ENCODE measurements at regions not wholly inside any gene's neighbourhood (a gene's known extent, or its start where the extent isn't known, plus 50 kb on each side); places are given as distances from the start of the nearest gene placed in this dataset.

GRCh38 chr15:96538491-96538890 lies 208.0 kb downstream of the NR2F2 start:
- Histone ChIP-seq H3K27me3 (no peaks in the 10 kb centered on the region), H3K4me1 (no peaks in the 10 kb centered on the region), H3K27ac (no peak overlapping the region), H3K36me3 (no peaks in the 10 kb centered on the region), H3K9me3 (no peaks in the 10 kb centered on the region), H3K4me3 (no peak overlapping the region)
- intact Hi-C loops (cut with DNase I; ENCODE audit: low total_unique reads) = no loop called here
- DNase-seq = no peak
- TF ChIP-seq, protein P1, sequence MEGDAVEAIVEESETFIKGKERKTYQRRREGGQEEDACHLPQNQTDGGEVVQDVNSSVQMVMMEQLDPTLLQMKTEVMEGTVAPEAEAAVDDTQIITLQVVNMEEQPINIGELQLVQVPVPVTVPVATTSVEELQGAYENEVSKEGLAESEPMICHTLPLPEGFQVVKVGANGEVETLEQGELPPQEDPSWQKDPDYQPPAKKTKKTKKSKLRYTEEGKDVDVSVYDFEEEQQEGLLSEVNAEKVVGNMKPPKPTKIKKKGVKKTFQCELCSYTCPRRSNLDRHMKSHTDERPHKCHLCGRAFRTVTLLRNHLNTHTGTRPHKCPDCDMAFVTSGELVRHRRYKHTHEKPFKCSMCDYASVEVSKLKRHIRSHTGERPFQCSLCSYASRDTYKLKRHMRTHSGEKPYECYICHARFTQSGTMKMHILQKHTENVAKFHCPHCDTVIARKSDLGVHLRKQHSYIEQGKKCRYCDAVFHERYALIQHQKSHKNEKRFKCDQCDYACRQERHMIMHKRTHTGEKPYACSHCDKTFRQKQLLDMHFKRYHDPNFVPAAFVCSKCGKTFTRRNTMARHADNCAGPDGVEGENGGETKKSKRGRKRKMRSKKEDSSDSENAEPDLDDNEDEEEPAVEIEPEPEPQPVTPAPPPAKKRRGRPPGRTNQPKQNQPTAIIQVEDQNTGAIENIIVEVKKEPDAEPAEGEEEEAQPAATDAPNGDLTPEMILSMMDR (IDR thresholded peaks at IDR 0.05) = no peak

DNA sequence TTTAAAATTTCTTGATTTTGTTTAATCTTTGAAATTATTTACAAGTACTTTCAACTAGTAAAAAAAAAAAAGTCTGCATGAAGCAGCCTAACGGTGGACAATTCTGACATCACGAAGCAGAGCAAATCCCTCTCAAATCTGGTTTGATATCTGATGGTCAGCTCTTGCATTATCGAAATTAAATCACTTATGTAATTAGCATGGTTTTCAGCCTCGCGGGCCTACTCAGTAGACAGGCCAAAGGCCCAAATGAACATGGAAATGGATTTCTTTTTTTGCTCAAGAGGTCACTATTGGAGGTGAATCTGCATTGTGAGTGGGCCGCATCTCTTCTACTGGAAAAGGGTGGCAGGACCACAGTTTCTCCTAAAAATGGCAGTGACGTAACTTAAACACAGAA lies 209.8 kb downstream of the NR2F2 start:
- Histone ChIP-seq H3K27me3 (no peaks in the 10 kb centered on the region), H3K27ac (no peak overlapping the region)
- intact Hi-C loops (cut with DNase I; ENCODE audit: low total_unique reads) = no loop called here

DNA sequence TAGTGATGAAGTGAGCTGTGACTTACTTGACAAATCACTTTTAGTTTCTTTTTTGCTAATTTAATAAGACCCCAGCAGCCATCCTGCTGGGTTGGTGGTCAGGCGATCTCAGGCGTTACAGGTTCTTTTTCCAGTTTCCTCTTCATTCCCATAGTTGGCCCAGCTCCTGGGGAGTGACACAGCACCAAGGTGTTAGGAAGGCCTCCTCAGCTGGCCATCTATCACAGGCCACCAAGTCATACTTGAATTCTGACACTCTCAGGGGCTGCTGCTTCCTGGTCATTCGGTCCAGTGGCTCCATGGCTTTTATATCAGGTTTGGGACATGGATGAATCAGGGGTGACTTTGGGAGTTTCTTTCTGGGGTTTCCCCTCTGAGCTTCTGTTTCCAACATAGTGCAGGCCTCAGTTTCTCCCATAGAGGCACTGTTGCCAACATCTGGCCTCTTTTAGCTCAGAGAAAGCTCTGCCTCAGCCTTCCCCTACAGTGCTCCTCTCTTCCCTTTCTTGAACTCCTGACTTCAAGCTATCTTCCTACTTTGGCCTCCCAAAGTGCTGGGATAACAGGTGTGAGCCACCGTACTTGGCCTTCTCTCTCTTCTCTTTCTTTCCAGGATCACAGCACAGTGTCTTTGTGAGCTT lies 211.8 kb downstream of the NR2F2 start:
- intact Hi-C loops (cut with DNase I; ENCODE audit: low total_unique reads) = no loop called here
- TF ChIP-seq, protein P1 (IDR thresholded peaks at IDR 0.05) = no peak

More for the DNA sequence above, 209.8 kb downstream of the NR2F2 start:
- H3K9me3 ChIP-seq = no peaks in the 10 kb centered on the region
- H3K4me3 ChIP-seq = no peak overlapping the region
- DNase-seq = no peak
- no peaks in the 10 kb centered on the region for H3K4me1 ChIP-seq
- TF ChIP-seq, protein P1 (IDR thresholded peaks at IDR 0.05) = no peak
- no peaks in the 10 kb centered on the region for H3K36me3 ChIP-seq

DNA sequence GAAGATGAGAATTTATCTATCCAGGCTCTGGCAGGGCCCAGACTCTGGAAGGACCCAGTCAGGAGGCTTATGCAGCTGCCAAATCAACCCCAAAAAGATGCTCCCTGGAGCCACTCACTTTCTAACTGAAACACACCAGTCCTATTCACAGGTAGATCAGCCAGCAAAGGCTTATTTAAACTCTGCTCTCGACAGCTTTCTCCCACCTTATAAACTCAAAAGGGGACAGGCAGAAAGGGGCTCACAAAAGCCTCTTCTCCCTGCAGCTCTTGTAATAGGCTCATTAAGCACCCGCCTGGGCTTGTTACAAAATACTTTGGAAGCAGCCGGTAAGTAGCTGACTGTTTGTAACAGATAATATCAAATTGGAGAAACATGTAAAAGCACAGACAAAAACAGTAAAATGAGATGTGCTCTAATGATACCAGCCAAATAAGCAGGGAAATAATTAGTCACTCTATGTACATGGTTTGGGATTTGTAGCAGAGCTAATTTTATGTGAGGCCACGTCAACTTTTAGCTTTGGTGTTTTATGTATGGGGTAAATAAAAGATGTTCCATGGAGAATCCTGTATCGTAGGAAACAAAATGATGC lies 213.8 kb downstream of the NR2F2 start:
- no peak for DNase-seq
- TF ChIP-seq, protein P1 (IDR thresholded peaks at IDR 0.05) = no peak
- Histone ChIP-seq H3K27ac (no peak overlapping the region), H3K4me3 (no peak overlapping the region), H3K36me3 (no peaks in the 10 kb centered on the region), H3K27me3 (no peaks in the 10 kb centered on the region), H3K4me1 (no peaks in the 10 kb centered on the region), H3K9me3 (no peaks in the 10 kb centered on the region)
- intact Hi-C loops (cut with DNase I; ENCODE audit: low total_unique reads) = no loop called here

More for the DNA sequence above, 211.8 kb downstream of the NR2F2 start:
- H3K4me1 ChIP-seq = no peaks in the 10 kb centered on the region
- no peaks in the 10 kb centered on the region for H3K9me3 ChIP-seq
- no peaks in the 10 kb centered on the region for H3K27me3 ChIP-seq
- no peak overlapping the region for H3K4me3 ChIP-seq
- DNase-seq = no peak
- H3K36me3 ChIP-seq = no peaks in the 10 kb centered on the region
- H3K27ac ChIP-seq = no peak overlapping the region

- TF ChIP-seq, protein P1 (IDR thresholded peaks at IDR 0.05) = no peak
- H3K27ac ChIP-seq = no peak overlapping the region
- no peaks in the 10 kb centered on the region for H3K36me3 ChIP-seq
- no peak for DNase-seq
- H3K4me3 ChIP-seq = no peak overlapping the region
- peaks cover 0 to 6% of the 10 kb centered on the region in 2 donors for H3K27me3 ChIP-seq
- H3K9me3 ChIP-seq = no peaks in the 10 kb centered on the region
- no peaks in the 10 kb centered on the region for H3K4me1 ChIP-seq
- intact Hi-C loops (cut with DNase I; ENCODE audit: low total_unique reads) = no loop called here
These were observed 218.6 kb downstream of the NR2F2 start for GRCh38 chr15:96549136-96549535.

All from tibial artery (tissue), 4 donors.